ENCODE measurements at regions not wholly inside any gene's neighbourhood (a gene's known extent, or its start where the extent isn't known, plus 50 kb on each side); places are given as distances from the start of the nearest gene placed in this dataset.

GRCh38 chrX:10341309-10341708 lies 184.5 kb downstream of the CLCN4 start:
- Histone ChIP-seq H3K36me3 (ENCODE audit: control insufficient read depth, insufficient read depth, low read length) (no peaks in the 10 kb centered on the region), H3K9me3 (ENCODE audit: control insufficient read depth, insufficient read depth, low read depth, low read length) (no peaks in the 10 kb centered on the region), H3K4me1 (ENCODE audit: control insufficient read depth, insufficient read depth, low read length) (no peaks in the 10 kb centered on the region), H3K27ac (ENCODE audit: low read length) (no peak overlapping the region), H3K27me3 (ENCODE audit: control insufficient read depth, insufficient read depth, low read length) (no peaks in the 10 kb centered on the region), H3K4me3 (ENCODE audit: low read depth in 2 of 2, low read length in 2 of 2) (no peak overlapping the region)
- TF ChIP-seq SIN3A (IDR thresholded peaks at IDR 0.05; ENCODE audit: borderline replicate concordance, insufficient read depth, low read depth, low read length) (no peak), CTCF (IDR thresholded peaks at IDR 0.05) (no peak), POLR2AphosphoS5 (IDR thresholded peaks at IDR 0.05; ENCODE audit: low read depth, low read length) (no peak), TCF7L2 (IDR thresholded peaks at IDR 0.05; ENCODE audit: low read depth, low read length) (no peak), REST (IDR thresholded peaks at IDR 0.05; ENCODE audit: insufficient read depth in 1 of 2, low read depth in 2 of 2, low read length in 1 of 2) (no peak)
- POLR2A ChIA-PET, result no interaction called here
- in situ Hi-C loops (cut with HindIII; ENCODE audit: low pct_unique_long_range_greater_than_20kb, low sequenced_read_pairs), result no loop called here
- DNase-seq (ENCODE audit: low read depth, low spot score), result no peak
- CTCF ChIA-PET, result no interaction called here
- BruUV-seq (replicated peaks), result no TSS peak
- no peak for ATAC-seq
- intact Hi-C loops (cut with micrococcal nuclease; ENCODE audit: unreplicated experiment), result no loop called here

GRCh38 chrX:10350221-10350620 lies 193.4 kb downstream of the CLCN4 start:
- CTCF ChIA-PET, result no interaction called here

More at GRCh38 chrX:10350221-10350620, 193.4 kb downstream of the CLCN4 start:
- POLR2A ChIA-PET, result no interaction called here
- H3K4me1 ChIP-seq (ENCODE audit: control insufficient read depth, insufficient read depth, low read length), result no peaks in the 10 kb centered on the region
- no peak overlapping the region for H3K27ac ChIP-seq (ENCODE audit: low read length)
- no peak for DNase-seq (ENCODE audit: low read depth, low spot score)
- no peaks in the 10 kb centered on the region for H3K27me3 ChIP-seq (ENCODE audit: control insufficient read depth, insufficient read depth, low read length)
- ATAC-seq, result no peak
- H3K36me3 ChIP-seq (ENCODE audit: control insufficient read depth, insufficient read depth, low read length), result no peaks in the 10 kb centered on the region
- intact Hi-C loops (cut with micrococcal nuclease; ENCODE audit: unreplicated experiment), result no loop called here
- TF ChIP-seq POLR2AphosphoS5 (IDR thresholded peaks at IDR 0.05; ENCODE audit: low read depth, low read length) (no peak), TCF7L2 (IDR thresholded peaks at IDR 0.05; ENCODE audit: low read depth, low read length) (no peak), REST (IDR thresholded peaks at IDR 0.05; ENCODE audit: insufficient read depth in 1 of 2, low read depth in 2 of 2, low read length in 1 of 2) (no peak), SIN3A (IDR thresholded peaks at IDR 0.05; ENCODE audit: borderline replicate concordance, insufficient read depth, low read depth, low read length) (no peak), CTCF (IDR thresholded peaks at IDR 0.05) (no peak)
- no peak overlapping the region for H3K4me3 ChIP-seq (ENCODE audit: low read depth in 2 of 2, low read length in 2 of 2)
- in situ Hi-C loops (cut with HindIII; ENCODE audit: low pct_unique_long_range_greater_than_20kb, low sequenced_read_pairs), result no loop called here
- BruUV-seq (replicated peaks), result no TSS peak
- no peaks in the 10 kb centered on the region for H3K9me3 ChIP-seq (ENCODE audit: control insufficient read depth, insufficient read depth, low read depth, low read length)
